DOHH2 (cell line): ENCODE measurements at regions not wholly inside any gene's neighbourhood (a gene's known extent, or its start where the extent isn't known, plus 50 kb on each side); places are given as distances from the start of the nearest gene placed in this dataset.

Source experiments
- EZH2phosphoT487 ChIP-seq: fragments of 200-600 bp; sonication (generic); IDR thresholded peaks from 2 replicates; pipeline ENCODE4 v1.6.1; 2017; ENCODE audit warnings: borderline replicate concordance, mild to moderate bottlenecking, antibody characterized with exemption, low read length, moderate library complexity, mixed read lengths
- TF ChIP-seq, protein P1 (sequence below): fragments of 200-600 bp; sonication (generic); IDR thresholded peaks from one replicate; pipeline ENCODE4 v1.5.1; 2014; ENCODE audit warnings: antibody characterized with exemption, mild to moderate bottlenecking, low read depth, low read length; ENCODE audit not compliant: poor library complexity, severe bottlenecking

DNA sequence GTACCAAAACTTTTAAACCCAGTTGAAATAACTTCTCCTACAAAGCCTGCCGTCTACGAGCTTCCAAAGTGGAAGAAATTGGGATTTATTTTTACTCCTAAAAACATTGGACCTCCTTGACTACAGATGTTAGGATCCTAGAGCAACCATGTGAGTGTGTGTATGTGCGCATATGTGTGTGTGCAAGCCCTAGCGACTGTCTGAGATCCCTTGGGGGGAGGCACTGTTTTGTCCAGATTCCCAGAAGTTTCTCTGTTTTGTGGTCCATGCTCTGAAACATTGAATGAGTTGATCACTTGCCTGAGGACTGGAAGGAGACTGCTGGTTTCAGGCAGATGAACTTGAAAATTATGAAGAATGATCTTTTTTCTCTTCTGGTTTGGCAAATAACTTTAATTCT lies 312.3 kb upstream of the ZNF32 start:
- TF ChIP-seq, protein P1, sequence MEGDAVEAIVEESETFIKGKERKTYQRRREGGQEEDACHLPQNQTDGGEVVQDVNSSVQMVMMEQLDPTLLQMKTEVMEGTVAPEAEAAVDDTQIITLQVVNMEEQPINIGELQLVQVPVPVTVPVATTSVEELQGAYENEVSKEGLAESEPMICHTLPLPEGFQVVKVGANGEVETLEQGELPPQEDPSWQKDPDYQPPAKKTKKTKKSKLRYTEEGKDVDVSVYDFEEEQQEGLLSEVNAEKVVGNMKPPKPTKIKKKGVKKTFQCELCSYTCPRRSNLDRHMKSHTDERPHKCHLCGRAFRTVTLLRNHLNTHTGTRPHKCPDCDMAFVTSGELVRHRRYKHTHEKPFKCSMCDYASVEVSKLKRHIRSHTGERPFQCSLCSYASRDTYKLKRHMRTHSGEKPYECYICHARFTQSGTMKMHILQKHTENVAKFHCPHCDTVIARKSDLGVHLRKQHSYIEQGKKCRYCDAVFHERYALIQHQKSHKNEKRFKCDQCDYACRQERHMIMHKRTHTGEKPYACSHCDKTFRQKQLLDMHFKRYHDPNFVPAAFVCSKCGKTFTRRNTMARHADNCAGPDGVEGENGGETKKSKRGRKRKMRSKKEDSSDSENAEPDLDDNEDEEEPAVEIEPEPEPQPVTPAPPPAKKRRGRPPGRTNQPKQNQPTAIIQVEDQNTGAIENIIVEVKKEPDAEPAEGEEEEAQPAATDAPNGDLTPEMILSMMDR = no peak
- no peak for TF ChIP-seq EZH2phosphoT487
